ENCODE measurements at regions not wholly inside any gene's neighbourhood (a gene's known extent, or its start where the extent isn't known, plus 50 kb on each side); places are given as distances from the start of the nearest gene placed in this dataset.
"Not testable (repeated sequence)": the region's sequence is repeated elsewhere in the genome, so short reads cannot be mapped to it uniquely, and the experiment has no call there.

DNA sequence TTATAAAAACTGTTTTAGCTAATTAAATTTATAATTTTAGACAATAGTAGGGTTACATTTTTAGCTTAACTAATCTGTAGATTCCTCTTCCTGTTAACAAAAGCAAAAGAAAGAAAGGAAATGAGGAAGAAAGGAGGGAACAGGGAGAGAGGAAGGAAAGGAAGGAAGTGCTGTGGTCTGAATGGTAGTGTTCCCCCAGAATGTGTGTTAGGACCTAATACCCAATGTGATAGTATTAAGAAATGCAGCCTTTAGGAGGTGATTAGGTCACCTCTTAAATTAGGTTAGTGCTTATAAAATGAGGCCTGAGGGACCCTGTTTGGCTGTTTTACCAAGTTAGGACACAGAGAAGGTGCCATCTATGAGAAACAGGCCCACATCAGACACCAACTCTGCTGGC is 136.9 kb upstream of the SAMSN1 start:
- no peak for DNase-seq (ENCODE audit: low spot score)

DNA sequence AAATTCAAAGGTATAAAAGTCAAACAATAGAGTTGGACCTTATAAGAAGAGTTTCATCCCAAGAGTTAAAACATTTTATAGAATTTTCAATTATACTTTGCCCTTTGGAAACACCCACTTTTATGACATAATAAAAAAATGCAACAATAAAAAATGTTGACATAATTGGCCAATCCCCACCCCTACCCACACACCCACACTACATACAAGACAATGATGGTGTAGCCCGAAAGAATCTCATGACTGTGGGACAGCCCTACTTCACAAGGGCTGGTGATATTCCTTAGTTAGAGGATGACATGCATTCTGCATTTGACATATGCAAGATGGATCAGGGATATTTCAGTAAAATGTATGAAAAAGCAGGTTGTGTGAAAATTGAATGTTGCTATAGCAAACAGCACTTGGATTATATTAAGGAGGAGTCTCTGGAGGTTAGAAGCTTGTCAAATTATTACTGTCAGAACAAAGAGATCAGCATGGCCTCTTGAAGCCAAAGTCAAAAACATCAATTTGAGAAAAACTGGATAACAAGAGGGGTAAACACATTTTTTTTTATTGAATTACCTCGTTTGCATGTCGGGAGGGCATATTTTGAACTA is 133.0 kb upstream of the SAMSN1 start:
- DNase-seq (ENCODE audit: low spot score), result no peak

DNA sequence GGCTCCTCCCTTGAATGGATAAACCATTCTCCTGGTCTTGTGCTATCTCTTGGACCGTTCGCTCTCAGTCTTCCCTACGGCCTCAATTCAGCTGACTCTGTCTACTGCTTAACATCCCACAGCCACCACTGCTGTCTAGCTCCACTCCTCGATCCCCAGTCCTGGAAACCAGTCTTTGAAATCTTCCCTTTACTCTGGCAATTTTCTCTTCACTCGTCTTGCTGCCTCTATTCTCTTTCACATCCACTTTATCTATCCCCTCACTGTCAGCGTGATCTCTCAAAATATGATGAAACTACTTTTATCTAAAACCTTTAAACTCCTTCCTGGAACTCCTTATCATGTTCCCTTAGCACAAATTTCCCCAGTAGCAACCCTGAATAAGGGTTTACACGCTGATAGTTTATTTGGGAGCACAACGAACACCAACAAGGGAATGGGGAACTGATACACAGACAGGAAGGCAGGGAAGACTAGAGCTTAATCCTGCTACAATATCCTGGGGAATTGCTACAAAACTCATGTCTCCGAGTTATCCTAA is 131.6 kb upstream of the SAMSN1 start:
- DNase-seq (ENCODE audit: low spot score), result no peak

DNA sequence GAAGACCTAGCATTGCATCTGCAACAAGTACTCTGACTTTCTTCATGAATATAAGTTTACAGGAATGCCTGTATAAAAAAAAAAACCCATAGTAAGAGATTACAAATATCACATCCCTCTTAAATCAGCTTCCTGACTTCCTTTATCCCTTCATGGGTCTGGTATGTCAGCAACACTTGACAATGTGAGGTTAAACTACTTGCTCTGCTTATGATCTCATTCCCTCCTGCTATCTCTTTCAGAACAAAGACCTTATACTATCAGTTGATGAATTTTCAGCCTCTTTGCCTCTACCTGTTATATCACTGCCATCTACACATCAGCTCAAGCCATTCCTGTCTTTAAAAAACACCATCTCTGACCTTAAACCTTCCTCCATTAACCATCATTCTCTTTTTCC is 130.9 kb upstream of the SAMSN1 start:
- DNase-seq (ENCODE audit: low spot score), result no peak

DNA sequence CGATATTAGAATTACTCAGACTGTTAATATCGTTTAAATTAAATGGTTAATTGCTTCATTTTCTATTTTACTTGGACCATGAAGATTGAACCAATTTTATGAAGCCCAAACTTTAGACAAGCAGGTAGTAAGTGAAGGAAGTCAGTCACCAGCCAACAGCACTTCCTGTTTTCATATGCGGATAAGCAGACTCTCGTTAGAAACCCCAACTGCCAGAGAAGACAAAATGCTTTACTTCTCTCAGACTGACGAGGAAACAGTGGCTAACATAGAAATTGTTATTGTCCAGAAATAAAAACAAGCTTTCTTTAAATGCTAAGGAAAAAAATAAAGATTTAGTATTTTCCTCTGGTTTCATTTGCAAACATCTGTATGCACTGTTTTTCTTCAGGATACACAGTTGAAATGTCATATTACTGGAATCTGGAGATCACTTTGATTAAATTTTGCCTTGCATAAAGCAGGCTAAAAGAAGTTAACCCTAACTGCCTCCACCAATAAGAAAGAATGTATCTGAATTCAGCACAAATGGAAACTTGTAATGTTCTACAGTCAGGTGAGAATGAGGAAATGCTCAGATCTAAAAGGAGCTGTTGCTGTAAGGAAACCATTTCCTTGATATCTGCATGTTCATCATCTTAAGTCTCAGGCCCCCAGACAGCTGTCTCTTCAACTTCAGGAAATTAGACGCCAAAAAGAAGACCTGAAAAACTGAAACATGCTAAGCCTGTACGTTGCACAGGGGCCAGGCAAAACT is 129.8 kb upstream of the SAMSN1 start:
- DNase-seq (ENCODE audit: low spot score), result no peak

DNA sequence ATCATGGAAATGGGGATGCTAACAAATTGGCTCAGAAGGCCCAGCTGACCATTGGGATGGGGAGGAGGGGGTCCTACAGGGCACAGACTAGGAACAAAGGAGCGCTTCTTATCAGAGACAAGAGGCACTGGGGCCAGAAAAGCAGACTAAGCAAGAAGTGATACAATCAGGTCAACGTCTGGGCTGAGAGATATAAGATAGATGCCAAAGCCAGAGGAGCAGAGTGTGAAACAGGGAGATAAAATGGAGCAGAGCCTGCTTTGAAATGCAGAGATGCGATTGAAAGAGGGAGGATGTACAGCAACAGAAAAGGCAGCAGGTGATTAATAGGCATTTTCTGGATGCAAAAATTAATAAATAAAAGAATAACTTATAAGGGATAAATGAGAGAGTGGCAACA is 127.5 kb upstream of the SAMSN1 start:
- DNase-seq (ENCODE audit: low spot score), result no peak

DNA sequence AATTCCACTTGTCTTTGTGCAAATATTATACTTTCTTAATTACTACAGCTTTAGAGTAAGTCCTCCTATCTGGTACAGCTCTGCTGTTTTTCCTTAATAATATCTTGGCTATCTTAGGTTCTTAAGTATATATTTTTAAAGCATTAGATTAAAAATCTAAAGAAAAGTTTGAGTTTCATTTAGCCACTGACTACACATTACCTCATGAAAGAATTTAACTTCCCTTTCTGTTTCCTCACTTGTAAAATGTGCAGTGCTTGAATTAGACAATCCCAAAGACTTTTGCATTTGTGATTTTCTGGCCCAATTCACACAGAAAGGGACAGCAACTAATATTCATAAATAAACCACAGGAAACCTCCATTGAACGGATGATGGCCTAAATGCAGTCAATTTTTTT is 126.4 kb upstream of the SAMSN1 start:
- no peak for DNase-seq (ENCODE audit: low spot score)

DNA sequence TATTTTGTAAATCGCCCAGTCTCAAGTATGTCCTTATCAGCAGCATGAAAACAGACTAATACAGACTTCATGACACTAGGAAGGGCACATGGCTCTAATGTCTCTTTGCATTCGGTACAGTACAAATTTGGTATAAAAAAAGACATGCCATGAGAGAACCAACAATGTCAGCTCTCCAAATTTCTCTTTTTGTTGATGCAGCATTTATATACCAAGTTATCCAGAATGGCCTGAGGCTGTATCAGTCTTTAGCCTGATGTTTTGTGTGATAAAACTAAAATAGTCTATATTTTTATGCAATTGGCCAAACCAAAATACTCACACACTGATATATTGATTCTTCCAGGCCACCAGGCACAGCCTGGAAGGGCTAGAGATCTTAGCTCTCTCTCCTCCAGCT is 124.3 kb upstream of the SAMSN1 start:
- DNase-seq (ENCODE audit: low spot score), result no peak

DNA sequence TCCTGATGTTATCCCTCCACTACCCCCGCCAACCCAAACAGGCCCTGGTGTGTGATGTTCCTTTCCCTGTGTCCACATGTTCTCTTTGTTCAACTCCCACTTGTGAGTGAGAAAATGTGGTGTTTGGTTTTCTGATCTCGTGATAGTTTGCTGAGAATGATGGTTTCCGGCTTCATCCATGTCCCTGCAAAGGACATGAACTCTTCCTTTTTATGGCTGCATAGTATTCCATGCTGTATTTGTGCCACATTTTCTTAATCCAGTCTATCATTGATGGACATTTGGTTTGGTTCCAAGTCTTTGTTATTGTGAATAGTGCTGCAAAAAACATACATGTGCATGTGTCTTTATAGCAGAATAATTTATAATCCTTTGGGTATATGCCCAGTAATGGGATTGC is 123.0 kb upstream of the SAMSN1 start:
- not testable (repeated sequence) for DNase-seq (ENCODE audit: low spot score)

DNA sequence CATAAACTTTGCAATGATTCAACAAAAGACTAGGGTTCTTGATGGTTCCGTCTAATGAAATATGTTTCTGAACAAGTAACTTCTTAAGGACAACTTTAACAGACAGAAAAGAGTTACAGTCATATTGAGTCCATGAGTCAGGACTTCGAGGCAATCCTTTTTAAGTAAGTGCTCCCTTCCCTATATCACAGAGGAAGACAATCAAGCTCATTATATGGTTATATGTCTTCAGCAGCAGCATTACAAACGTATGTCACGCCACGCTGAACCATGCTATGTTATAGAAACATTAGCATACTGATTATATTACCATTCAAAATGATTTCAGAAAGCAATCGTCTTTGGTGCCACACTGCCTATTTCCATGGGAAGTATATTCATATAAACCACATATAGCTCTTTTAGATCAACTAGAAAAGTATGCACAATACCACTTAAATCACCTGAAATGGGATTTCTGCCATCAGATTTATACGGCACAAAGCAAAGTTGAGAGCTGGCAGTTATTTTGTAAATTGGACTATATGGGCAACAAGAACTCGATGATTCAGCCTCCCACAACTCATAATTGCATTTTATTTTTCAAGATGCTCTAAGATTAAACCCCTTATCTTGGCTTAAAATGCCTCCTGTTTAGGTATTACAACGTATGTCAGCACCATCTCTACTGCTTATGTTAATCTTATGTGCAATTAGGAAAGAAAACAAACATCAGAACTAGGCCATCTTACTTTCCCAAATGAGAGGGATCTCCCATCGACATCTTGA is 111.3 kb upstream of the SAMSN1 start:
- no peak for DNase-seq (ENCODE audit: low spot score)

DNA sequence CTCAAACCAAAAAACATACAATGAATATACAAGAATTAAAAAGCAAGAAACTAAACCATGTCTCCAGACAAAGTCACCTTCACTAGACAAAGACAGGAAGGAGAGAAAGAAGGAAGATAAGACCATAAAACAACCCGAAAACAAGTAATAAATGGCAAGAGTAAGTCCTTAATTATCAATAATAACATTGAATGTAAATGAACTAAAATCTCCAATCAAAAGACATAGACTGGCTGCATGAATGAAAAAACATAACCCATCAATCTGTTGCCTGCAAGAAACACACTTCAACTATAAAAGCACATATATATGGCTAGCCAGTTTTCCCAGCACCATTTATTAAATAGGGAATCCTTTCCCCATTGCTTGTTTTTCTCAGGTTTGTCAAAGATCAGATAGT is 100.8 kb upstream of the SAMSN1 start:
- no peak for DNase-seq (ENCODE audit: low spot score)

DNA sequence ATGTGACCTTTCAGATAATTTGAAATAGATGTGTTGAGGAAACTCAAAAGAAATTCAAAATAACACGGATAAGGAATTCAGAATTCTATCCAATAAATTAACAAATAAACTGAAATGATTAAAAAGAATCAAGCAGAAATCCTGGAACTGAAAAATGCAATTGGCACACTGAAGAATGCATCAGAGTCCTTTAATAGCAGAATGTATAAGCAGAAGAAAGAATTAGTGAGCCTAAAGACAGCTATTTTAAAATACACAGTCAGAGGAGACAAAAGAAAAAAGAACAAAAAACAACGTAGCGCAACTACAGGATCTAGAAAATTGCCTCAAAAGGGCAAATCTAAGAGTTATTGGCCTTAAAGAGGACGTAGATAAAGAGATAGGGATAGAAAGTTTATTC is 99.6 kb upstream of the SAMSN1 start:
- DNase-seq (ENCODE audit: low spot score), result no peak

DNA sequence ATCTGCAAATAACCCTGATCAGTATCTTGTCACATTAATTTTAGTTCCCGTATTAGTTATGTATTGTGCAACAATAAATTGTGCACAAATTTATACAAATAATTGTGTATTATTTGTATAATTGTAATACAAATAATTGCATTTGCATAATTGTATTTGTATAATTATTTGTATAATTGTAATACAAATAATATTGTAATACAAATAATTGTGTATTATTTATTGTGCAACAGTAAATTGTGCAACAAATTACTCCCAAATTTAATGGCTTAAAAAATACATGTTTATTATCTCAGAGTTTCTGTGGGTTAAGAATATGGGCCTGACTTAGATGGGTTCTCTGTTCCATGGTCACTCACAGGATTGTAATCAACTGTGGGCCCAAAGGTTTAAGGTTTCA is 86.2 kb upstream of the SAMSN1 start:
- DNase-seq (ENCODE audit: low spot score), result no peak

DNA sequence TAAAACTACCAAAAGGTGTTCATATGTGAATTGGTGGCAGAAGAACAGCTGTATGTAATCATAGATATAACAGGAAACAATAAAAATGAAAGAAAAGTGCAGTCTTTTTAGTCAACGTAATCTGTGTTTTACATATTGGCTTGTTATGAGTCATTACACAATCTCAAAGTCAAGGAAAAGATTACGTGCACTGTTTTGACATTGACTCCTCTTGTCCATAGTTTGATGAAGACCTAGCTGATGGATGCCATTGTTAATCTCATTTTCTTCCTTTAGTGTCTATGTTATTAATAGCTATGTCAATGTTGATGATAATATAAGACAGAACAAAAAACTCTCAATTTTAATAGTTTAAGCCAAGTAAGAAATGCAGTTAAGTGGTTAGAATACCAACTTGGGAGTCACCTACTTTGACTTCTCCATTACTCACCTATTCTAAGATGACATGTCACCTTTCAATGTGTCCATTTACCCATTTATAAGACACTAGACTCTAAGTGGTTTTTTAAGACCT is 84.5 kb upstream of the SAMSN1 start:
- DNase-seq (ENCODE audit: low spot score), result no peak

DNA sequence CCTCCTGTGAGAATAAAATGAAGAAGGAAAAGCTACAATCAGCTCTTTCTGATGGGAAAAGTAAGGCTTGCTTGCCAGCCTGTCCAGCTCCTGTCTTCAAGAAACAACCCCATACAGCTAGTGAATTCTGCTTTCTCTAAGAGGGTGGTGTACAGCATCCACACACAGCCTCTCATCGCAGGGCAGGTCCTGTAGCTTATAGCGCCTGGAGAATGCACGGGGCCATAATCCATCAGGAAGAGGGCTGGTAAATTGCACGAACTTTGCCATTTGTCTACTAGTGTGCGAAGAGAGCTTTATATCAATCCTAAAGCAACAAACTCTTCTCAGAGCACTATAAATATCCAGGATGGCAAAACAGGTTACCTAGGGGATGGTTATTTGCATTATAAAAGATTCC is 83.3 kb upstream of the SAMSN1 start:
- DNase-seq (ENCODE audit: low spot score), result no peak

DNA sequence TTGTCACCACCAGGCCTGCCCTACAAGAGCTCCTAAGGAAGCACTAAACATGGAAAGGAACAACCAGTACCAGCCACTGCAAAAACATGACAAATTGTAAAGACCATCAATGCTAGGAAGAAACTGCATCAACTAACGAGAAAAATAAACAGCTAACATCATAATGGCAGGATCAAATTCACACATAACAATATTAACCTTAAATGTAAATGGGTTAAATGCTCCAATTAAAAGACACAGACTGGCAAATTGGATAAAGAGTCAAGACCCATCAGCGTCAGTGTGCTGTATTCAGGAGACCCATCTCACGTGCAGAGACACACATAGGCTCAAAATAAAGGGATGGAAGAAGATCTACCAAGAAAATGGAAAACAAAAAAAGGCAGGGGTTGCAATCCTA is 77.0 kb upstream of the SAMSN1 start:
- DNase-seq (ENCODE audit: low spot score), result not testable (repeated sequence)

DNA sequence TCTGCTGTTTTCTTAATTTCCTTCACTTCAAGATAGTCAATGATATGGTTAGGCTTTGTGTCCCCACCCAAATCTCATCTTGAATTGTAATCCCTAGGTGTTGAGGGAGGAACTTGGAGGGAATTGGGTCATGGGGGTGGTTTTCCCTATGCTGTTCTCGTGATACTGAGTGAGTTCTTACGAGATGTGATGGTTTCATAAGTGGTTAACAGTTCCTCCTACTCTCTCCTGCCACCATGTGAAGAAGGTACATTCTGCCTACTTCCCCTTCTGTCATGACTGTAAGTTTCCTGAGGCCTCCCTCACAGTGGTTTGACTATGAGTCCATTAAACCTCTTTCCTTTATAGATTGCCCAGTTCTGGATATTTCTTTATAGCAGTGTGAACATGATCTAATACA is 74.0 kb upstream of the SAMSN1 start:
- no peak for DNase-seq (ENCODE audit: low spot score)

DNA sequence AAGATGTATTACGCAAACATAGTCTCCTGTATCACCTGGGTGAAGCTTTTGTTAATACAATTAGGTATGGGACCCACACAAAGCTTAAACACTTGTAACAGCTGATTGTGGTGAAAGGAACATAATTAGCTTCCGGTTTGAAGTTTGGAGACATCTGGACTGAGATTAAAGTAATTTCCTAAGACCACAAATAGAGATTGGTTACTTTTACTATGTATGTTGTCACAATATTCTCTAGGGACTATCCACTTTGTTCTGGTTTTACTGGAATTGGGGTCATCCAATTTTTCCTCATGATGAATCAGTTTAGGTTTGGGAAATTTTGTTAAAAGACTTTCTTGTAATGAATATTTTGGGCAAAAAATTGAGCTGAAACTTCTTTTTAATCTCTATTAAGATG is 71.8 kb upstream of the SAMSN1 start:
- DNase-seq (ENCODE audit: low spot score), result no peak

DNA sequence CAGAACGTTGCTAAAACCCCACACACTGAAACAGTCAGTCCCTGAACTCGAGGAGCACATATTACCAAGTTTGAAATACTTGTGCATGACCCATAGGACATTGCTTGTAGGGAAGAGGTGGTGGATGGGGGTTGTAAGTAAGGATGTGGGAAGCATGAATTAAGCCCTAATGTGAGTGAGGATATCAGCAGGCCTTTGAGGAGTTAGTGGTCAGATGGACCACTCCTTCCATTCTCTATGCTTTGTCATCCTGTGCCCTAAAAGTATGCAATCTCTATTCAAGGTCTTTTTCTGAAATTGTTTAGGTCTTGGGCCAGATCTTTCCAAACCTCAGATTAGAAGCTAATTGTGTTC is 70.9 kb upstream of the SAMSN1 start:
- DNase-seq (ENCODE audit: low spot score), result no peak

DNA sequence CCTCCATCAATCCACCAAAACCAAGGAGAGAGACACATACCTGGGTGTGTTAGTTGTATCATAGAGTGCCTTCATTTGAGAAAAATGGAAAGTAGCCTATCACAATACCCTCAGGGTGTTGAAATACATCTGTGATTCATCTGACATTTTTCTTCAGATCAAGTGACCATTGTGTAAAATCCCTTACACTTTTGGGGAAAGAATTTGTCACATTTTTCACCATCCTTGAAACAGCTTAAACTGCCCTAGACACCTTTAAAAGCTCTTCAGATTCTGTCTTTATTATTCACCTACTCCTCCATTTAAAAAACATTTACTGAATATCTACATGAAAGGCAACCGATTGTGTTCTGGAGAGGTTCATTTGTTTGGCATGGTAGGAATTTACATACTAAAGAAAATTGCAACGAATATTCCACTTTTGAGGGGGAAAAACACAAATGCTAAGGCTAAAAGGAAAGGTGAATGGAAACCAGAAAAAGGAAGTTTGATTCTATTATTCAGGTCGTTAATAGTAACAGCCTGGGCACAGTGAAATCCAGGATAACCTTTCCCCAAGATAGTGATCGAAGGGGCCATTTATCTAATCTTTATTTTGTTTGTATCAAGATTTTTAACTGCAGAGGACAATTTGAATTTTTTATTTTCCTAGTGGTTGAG is 70.4 kb upstream of the SAMSN1 start:
- DNase-seq (ENCODE audit: low spot score), result no peak

DNA sequence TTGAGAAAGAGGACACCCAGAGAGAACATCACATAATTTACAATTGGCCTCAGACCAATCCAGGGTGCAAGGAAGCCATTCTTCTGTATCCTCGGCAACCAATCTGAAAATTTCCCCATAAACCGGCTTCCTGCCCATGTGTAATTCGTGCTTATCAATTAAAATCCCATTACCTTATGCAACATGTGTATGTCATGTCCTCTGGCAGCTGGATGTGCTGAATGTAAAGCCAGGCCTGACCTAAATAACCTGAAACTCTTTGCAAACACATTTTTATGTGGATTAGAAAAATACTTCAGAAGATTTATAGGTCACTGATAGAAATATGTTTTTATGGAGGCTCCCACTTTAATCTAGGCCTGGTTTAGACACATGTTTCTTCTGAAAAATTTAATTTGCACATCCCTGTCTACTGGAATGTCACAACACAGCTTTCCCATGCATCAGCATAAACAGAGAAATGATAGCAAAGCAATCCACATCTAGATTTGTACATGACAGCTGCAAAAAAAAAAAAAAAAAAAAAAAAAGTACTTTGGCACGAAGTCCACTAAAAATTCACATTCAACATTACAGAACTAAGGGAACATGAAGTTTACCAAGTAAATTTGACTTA is 69.4 kb upstream of the SAMSN1 start:
- DNase-seq (ENCODE audit: low spot score), result no peak

DNA sequence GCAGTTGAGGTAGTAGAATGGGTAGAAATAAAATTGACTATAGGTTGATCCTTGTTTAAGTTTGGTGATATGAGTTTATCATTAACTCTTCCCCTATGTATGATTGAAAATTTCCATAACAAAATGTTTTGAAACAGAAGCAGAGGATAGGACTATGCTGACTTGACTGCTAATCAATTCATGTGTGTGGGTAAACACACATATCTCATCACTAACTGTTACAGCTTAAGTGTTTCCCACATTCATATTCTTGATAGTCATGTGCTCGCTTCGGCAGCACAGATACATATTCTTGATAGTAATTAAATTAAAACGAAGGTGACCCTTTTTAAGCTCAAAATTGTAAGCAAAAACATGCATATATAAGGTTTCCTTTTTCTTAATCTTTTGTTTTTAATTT is 68.2 kb upstream of the SAMSN1 start:
- DNase-seq (ENCODE audit: low spot score), result no peak

All from ecto neural progenitor cell (in vitro differentiated cells).